DMS 273 (cell line): ENCODE measurements at regions not wholly inside any gene's neighbourhood (a gene's known extent, or its start where the extent isn't known, plus 50 kb on each side); places are given as distances from the start of the nearest gene placed in this dataset.
A peak's percentile ranks its signal among the peaks of the same experiment; 100 is the strongest.
"Not testable (repeated sequence)": the region's sequence is repeated elsewhere in the genome, so short reads cannot be mapped to it uniquely, and the experiment has no call there.

Experiments used
- DNase-seq: peaks from one replicate; lab custom pipeline; 2025; ENCODE audit not compliant: unreplicated experiment; lab: John Stamatoyannopoulos, UW

DNA sequence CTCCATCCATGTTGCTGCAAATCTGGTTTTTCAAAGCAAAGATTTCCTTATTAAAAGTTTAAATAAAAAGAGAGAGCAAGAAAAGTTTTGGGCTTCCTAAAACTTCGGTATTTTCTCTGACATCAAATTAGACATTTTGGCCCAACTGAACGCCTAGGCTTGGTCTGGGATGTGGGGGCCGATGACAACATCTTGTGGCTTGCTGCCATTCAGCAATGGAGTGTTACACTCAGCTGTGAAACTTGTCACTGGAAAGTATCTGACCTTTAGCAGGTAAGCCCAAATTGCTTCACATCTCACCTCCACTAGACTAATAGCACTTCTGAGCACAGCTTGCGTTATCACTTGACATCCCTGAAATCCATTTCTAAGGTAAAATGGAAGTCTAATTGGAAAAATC lies 320.6 kb downstream of the GATA3 start:
- no peak for DNase-seq

DNA sequence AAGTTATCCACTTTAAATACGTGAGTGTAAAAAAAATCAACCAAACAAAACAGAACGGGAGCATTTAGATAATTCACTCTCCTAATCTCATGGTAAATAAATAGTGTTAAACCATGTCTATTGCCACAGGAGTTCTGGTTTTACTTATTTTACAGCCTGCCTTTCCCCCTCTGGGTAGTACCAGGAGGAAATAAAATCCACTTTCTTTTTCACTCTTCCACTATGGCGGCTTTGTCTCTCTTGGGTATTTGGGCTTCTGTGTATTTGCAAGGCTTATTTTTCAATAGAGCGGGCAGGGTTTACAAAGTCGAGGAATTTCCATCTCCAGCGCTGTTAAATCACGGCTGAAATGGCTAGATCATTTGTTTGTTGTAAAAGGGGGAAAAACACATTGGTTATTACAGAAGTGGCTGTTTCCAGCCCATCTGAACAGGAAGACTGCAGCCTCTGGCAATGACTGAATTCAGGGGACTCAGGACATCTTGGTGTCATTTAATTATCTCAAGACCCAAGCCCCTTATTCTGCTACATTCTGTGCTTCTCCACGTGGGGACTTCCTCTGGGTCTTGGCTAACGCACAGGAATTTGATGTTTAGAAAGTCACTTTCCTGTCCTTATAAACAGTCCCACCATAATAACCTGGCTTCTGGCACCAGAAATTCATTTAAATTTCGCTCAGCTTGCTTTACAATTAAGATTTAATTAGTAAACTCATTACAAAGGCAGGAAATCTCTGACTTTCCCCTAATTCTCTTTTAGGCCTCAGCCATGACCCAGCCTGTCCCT lies 323.9 kb downstream of the GATA3 start:
- no peak for DNase-seq

DNA sequence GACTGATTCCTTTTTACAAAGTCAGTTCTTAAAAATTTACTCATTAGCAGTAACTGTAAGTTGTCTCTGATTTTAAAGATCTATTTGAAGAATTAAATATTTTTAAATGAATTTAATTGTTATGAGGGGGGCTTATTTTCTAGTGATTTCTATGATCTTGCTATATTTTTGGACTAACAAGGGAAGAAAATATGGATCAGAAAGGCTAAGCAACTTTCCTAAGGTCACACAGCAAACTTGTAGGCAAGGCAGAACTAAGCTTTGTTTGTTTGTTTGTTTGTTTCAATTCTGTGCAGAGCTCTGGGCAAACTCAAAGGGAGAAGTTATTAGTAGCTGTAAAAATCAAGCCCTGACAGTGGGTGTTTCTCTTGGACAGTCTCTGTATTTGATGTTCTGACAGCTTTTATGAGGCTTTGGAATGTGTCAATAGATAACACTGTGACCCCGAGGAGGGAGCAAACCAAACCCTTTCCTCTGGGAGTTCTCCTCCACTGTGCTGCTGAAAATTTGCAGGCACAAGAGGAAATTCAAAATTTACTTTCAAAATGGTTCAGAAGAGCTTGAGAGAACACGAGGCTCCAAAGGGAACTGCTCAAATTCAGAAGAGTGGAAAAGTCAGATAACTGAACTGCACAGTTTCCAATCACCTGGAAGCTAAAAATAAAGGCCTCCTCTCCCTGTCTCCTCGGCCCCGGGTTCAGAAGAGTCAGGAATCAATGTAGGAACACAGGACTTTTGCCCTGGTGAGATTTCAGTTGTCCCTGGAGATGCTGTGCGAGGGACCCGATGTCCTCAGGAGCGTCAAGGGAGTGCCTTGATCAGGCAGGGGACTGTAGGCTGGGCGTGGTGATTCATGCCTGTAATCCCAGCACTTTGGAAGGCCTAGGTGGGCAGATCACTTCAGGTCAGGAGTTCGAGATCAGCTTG lies 325.7 kb downstream of the GATA3 start:
- no peak for DNase-seq

DNA sequence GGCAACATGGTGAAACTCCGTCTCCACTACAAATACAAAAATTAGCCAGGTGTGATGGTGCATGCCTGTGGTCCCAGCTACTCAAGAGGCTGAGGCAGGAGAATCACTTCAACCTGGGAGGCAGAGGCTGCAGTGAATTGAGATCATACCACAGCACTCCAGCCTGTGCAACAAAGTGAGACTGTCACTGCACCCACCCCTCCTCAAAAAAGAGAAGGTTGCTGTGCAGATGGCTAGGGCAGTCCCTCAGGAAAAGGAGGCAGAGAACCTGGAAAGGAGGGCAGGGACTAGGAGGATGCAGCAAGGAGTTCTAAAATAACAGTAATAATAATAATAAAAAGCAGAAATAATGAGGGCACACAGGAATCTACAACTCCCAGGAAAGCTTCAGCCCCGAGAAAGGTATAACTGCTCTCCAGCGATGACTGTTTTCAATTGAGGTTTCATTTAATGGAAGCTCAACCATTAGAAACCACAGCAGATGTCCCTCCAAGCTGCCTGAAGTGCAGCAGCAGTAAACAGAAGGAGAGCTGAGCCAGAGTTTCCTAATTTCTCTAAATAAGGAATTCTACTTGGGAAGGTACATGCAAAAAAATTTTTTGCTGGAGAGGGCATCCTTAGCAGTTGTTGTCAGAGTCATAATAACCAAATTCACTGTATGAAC lies 326.5 kb downstream of the GATA3 start:
- peak; percentile 1 for DNase-seq

DNA sequence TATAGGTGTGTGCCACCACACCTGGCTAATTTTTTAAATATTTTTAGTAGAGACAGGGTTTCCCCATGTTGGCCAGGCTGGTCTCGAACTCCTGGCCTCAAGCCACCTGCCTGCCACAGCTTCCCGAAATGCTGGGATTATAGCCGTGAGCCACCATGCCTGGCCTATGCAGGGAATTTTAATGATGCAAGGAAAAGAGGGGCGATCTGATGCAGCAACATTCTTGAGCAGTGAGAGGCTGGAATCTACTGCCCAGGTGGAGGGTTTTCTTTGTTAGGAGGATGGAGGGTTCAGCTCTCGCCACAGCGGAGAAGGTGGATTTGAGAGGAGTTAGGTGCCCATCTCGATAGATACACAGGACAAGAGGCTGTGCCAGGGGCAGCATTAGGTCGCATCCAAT lies 332.3 kb downstream of the GATA3 start:
- DNase-seq, result no peak

DNA sequence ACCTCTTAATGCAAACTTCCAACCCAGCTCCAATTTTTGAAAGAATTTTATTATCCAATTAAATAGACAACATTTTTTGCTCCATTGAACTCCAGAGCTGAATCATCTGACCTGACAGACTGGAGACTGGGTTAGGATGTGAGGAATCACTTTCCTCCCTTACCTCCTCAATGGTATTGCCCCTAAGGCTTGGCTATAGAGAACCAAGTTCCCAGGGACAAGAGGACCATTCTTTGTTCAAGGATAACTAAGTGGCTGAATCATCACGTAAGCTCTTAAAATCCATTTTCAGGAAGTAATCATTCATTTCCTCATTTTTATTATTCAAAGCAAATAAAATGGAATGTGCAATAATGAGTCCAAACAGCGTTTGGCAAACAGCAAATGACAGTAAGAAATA lies 335.1 kb downstream of the GATA3 start:
- DNase-seq, result no peak

DNA sequence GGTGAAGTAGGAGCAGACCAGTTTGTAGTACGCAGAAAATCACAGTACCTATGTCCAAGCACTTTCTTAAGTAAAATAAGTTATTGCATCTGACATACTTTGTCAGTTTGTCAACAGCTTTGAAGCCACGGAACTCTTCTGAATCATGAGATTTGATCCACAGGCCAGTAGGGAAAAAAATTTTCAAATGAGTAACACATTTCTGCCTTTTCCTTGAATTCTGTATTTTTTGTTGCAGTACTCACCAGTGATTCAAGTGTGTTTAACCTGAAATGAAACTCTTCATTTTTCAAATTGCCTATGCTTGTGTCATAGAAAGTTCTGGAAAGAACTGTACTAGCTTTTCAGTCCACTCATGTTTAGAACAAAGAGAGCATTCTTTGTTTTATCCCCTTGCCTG lies 337.7 kb downstream of the GATA3 start:
- DNase-seq, result no peak

DNA sequence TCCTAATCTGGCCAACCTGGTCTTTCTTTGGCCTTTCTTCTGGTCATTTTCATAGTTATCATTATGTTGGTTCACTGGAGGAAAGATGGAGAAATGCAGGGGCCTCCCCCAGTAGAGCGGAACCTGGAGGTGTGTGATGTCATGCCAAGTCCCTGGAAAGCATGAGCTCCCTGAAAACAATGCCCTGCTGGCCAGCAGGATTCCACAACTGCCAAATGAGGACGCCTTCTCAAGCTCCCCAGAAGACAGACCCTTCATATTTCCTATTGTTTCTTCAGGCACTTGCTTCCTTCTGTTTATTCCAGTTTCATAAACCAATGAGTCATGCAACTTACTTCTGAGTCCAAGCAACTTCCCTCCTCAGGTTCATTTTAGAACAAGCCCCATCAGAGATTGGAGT lies 339.0 kb downstream of the GATA3 start:
- no peak for DNase-seq

DNA sequence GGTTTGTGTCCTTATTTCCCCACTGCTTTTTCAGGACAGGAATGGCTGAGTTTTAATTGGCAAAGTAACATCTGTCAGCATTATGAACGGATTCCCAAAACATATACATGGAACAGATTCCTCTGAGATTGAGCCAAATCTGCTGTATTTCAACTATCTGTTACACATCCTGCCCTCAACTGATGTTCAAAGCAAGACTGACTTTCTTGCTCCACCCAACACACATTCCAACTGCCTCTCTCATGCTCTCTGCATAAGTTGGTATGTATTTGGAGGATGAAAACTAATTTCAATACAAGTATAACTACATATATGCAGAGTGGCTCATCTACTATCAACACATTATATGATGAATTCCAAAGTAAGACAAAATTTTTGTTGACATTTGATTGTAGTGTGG lies 342.2 kb downstream of the GATA3 start:
- no peak for DNase-seq

DNA sequence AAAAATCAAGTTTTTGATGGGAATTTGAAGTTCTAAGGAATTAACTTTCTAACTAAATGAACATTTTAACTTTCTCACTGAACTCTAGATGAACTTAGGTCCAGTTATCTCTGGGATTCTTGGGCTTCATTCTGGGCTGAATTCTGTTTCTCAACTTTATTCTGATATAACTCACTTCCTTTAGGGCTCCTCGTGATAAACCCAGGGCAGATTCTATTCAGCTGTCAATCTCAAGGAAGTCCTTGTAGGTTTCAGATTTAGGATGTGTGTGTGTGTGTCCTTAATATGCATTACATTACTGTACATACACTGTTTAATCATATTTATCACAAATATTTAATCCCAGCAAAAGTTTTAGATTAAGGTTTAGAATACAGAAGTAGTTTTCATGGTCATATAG lies 344.3 kb downstream of the GATA3 start:
- DNase-seq, result no peak

DNA sequence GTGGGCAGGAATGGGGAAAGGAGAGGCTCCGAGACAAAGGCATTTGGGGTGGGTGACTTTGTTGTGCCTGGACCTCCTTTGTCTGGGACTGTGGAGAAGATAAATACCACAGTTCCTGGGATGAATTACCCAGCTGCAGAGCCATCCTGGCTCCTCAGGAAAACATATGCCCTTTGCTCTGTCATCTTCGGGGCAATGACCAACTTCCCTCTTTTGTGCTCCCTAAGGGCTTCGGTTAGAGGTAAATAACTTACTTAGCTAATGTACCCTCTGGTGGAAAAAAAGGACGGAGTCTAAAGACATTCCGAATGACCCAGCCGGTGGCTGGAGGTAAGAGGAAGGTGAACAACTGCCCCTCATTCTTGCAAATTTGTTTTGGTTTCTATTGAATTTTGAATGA lies 345.7 kb downstream of the GATA3 start:
- no peak for DNase-seq

DNA sequence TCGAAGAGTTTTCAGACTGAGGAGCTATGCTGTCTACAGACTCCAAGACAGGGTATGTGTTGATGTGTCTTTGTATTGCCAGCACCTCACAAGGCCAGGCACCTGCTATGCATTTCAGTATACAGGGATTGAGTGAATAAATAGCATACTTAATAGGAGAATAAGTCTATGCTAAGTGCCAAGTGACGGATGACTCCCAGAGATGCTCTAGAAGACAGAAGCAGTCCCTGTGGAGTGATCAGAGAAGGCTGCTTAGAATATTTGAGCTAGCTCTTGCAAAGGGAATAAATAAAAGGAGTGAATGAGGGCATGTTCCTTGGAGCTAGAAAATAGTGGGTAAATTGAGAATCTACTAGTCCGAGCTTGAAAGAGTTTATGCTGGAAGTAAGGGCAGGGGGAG lies 346.4 kb downstream of the GATA3 start:
- DNase-seq, result no peak

DNA sequence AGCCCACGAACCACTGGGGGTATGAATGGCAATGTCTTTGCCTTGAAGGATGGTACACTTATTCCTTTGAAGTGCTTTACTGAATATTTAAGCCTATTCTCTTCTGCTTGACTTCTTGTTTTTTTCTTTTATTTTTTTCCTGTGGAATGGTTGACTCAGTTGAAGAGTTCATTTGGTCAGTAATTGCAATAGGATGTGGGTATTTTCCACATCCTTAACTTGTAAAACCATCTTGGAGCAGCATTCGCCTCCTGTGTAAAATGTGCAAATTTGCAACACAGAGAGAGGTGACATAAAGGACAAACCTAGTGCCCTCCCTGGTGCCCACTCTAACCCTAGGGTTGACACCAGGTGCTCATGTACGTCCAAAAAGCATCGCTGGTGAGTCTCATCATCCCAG lies 347.0 kb downstream of the GATA3 start:
- no peak for DNase-seq

DNA sequence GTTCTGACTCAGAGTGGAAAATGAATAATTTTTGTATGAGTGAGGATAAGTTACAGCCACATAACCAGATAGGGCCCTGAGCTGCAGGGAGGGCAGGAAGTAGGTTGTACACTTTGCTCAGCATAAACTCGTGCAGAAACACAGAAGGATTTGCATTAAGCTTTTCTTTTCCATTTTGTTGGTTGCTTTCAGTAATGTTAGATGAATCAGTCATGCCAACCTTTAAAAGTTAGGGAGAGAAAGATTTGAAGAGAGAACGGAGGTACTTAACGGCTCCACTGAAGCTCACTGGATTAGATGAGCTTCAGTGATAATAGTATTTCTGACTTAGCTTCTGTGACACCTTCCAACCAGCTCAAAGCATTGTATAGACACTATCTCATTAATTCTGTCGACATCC lies 348.1 kb downstream of the GATA3 start:
- no peak for DNase-seq

DNA sequence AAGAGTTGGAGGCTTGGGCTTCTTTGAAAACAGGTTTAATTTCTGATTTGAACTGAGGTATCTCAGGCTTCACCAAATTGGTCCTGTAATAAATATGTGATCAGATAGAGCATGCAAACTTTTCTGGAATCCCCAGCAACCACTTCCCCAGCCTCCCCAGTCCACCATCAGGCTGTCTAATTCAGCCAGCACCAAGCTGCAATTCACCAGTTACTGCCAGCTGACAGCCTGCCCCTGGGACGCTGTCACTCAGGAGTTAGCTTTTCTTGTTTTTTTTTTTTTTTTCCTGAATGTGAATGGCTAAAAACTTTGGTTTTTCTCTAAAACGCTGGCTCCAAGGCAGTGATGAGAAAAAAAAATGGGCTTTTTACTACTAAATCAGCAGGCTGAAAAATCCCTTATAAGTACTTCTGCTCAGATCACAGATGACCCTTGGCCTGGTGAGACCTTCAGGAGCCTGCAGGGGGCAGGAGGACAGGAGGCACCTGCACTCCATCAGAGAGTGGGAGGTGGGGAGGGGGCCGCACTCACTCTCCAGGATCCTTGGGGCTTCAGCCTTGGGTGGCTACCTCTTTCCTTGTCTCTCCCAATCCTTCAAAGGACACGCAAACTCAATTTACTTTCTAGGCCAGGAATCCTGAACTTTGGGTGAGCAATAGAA lies 349.4 kb downstream of the GATA3 start:
- no peak for DNase-seq

DNA sequence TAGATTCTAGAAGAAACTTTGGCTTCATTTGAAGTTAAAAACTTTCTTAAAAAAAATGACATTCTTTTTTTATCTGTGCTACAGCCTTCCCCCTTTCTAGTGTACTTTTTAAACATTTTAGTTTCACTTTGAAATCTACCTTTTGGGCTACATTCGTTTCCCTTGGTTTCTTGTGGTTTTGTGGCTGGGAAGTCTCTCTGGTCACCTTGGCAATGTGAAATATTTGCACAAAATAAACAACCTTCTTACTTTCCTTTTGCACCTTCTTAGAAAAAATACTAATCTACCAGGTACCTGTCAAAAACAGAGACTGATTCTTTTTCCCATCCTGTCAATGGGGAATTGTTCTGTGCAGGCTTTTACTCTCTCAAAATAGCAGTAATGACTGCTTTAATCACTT lies 350.2 kb downstream of the GATA3 start:
- no peak for DNase-seq

DNA sequence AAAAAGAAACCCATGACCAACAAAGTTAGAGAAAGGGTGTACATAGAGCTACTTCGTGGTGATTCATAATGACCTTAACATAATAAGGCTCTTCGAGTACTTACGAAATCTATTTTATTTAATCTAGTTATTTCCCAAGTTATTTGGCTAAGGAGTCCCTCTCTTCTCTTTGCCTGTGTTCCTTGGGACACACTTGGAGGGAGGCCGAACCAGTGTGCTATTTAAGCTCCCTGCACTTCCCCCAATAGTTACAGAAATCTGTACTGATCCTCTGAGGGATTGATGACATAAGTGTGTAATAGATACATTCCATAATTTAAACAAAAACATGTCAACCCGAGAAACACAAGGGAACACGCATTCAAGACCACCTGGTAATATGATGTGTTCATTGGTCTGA lies 351.1 kb downstream of the GATA3 start:
- no peak for DNase-seq

DNA sequence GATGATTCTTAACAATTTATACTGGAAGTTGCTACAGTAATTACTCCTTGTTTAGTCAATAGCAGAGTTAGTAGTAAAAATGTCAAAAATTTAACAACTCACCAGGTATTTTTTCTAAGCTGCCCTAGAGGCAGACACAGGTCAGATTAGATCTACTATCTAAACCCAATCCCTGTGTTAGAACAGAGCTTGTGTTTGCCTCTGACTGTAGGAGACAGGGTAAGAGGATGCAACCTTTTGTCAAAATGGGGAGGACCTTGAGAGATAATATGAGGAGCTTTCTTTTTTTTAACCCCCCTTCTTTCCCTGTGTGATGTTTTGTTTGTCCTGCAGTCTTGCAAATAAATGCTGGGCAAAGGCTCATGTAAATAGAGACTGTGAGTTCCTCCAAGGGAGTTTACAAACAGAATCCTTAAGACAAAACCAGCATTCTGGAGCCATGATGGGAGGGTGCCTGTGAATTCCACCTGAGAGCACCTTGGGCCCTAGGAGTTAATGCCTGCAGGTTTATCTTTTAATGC lies 353.1 kb downstream of the GATA3 start:
- DNase-seq, result no peak

DNA sequence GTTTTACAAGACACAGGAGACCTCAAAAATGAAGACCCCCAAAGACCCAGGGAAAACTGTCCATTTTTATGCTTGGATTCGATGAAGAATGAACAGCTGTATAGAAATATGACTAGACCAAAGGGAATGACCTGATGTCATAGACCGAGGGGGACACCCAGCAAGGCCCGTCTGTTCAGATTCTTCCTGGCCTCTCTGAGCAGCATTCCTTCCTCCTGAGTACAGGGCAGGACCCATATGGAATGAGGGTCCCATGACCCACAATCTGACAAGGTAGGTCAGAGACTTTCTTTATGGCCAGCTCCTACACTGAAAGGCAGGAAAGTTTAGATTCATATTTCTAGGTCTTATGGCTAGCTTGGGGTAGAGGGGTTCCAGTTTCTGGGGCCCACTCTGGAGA lies 356.0 kb downstream of the GATA3 start:
- no peak for DNase-seq

DNA sequence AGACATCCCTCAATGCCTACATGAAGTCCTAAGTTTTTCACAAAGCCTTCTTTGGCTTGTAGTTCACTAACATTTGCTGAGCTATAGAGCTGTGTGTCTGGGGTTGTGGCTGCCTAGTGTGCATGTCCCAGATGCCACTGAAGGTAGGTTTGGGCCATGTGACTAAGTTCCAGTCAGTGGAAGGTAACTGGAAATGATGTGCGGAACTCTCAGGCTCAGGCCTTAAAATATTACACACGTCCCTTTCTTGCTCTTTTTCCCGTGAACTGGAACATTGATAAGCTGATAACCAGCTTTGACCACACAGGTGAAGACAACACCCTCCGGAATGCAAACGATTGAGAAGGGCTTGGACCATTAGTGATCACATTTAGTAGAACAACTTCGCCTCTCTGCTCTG lies 358.1 kb downstream of the GATA3 start:
- no peak for DNase-seq

DNA sequence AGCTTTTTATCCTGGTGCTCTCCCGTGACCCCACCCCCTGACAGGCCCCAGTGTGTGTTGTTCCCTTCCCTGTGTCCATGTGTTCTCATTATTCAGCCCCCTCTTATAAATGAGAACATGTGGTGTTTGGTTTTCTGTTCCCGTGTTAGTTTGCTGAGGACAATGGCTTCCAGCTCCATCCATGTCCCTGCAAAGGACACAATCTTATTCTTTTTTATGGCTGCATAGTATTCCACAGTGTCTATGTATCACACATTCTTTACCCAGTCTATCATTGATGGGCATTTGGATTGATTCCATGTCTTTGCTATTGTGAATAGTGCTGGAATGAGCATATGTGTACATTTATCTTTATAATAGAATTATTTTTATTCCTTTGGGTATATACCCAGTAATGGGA lies 360.5 kb downstream of the GATA3 start:
- DNase-seq, result not testable (repeated sequence)
